B cell (primary cell): ENCODE measurements at regions not wholly inside any gene's neighbourhood (a gene's known extent, or its start where the extent isn't known, plus 50 kb on each side); places are given as distances from the start of the nearest gene placed in this dataset.

Experiments
- EZH2 ChIP-seq: IDR thresholded peaks from 2 replicates; pipeline ENCODE4 v1.6.1; 2012; ENCODE audit warnings: borderline replicate concordance, low read depth, mild to moderate bottlenecking, moderate library complexity, low read length; ENCODE audit not compliant: insufficient read depth, poor library complexity, severe bottlenecking
- TF ChIP-seq, protein P1 (sequence below): fragments of 200-600 bp; IDR thresholded peaks from one replicate; pipeline ENCODE4 v1.8.0; 2022; ENCODE audit warnings: antibody characterized with exemption, mild to moderate bottlenecking

DNA sequence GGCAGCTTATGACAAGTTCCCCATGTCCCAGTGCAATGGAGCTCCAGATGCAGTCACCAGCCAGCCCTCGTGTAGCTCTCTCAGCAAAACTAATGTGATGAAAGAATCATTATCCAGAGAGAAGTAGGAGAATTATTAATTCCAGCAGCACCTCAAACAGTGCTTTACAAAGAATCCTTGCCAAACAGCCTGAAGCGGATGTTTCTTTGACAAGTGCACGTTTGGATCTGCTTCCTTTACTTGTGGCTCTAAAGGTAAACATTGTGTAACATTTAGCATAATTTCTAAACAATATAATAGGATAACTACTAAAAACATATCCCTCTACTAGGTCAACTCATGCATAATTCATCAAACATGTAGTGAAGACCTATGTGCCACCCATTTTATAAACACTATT lies 197.0 kb downstream of the FAM181B start:
- TF ChIP-seq, protein P1, sequence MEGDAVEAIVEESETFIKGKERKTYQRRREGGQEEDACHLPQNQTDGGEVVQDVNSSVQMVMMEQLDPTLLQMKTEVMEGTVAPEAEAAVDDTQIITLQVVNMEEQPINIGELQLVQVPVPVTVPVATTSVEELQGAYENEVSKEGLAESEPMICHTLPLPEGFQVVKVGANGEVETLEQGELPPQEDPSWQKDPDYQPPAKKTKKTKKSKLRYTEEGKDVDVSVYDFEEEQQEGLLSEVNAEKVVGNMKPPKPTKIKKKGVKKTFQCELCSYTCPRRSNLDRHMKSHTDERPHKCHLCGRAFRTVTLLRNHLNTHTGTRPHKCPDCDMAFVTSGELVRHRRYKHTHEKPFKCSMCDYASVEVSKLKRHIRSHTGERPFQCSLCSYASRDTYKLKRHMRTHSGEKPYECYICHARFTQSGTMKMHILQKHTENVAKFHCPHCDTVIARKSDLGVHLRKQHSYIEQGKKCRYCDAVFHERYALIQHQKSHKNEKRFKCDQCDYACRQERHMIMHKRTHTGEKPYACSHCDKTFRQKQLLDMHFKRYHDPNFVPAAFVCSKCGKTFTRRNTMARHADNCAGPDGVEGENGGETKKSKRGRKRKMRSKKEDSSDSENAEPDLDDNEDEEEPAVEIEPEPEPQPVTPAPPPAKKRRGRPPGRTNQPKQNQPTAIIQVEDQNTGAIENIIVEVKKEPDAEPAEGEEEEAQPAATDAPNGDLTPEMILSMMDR: no peak
- TF ChIP-seq EZH2: no peak
